SK-N-SH (cell line): ENCODE measurements at regions not wholly inside any gene's neighbourhood (a gene's known extent, or its start where the extent isn't known, plus 50 kb on each side); places are given as distances from the start of the nearest gene placed in this dataset.

ENCODE experiments used
- EP300 ChIP-seq, 2 experiments: IDR thresholded peaks; 2 replicates each; pipeline versions ENCODE4 v1.4.0 to v1.6.1; 2012; ENCODE audit warnings: borderline replicate concordance in 1 of 2, low read depth in 1 of 2, low read length in 1 of 2
- EZH2phosphoT487 ChIP-seq: fragments of 200-600 bp; sonication (generic); IDR thresholded peaks from 2 replicates; pipeline ENCODE4 v1.6.1; 2017; ENCODE audit warnings: low read depth, mixed run types, mild to moderate bottlenecking, antibody characterized with exemption, moderate library complexity, borderline replicate concordance
- FOXM1 ChIP-seq: IDR thresholded peaks from 2 replicates; pipeline ENCODE4 v1.4.0; 2012; ENCODE audit warnings: low read depth, mild to moderate bottlenecking
- MXI1 ChIP-seq: IDR thresholded peaks from 2 replicates; pipeline ENCODE4 v1.6.1; 2012; ENCODE audit warnings: mild to moderate bottlenecking, low read depth, low read length, improper control_type of control experiment
- POLR2AphosphoS5 ChIP-seq: IDR thresholded peaks from 2 replicates; pipeline ENCODE4 v1.6.1; 2012; ENCODE audit warnings: low read depth, low read length
- RAD21 ChIP-seq: IDR thresholded peaks from 2 replicates; pipeline ENCODE4 v1.6.1; 2012; ENCODE audit warnings: mild to moderate bottlenecking, low read length
- RCOR1 ChIP-seq: fragments of 150-350 bp; IDR thresholded peaks from 2 replicates; pipeline ENCODE4 v1.6.1; 2017; ENCODE audit warnings: antibody characterized with exemption, low read length
- SMC3 ChIP-seq: IDR thresholded peaks from 2 replicates; pipeline ENCODE4 v1.6.1; 2012; ENCODE audit warnings: low read depth, low read length, improper control_type of control experiment
- TAF1 ChIP-seq: IDR thresholded peaks from 2 replicates; pipeline ENCODE4 v1.6.1; 2012; ENCODE audit warnings: low read depth, mild to moderate bottlenecking, low read length, moderate library complexity, borderline replicate concordance
- TF ChIP-seq, protein P1 (sequence below): fragments of 200-600 bp; sonication (generic); IDR thresholded peaks from 2 replicates; pipeline ENCODE4 v1.6.1; 2017; ENCODE audit warnings: antibody characterized with exemption, mild to moderate bottlenecking, moderate library complexity
- TF ChIP-seq, protein P2 (sequence below): fragments of 150-350 bp; IDR thresholded peaks from 2 replicates; pipeline ENCODE4 v1.6.1; 2017; ENCODE audit warnings: antibody characterized with exemption, low read length, low read depth, borderline replicate concordance

DNA sequence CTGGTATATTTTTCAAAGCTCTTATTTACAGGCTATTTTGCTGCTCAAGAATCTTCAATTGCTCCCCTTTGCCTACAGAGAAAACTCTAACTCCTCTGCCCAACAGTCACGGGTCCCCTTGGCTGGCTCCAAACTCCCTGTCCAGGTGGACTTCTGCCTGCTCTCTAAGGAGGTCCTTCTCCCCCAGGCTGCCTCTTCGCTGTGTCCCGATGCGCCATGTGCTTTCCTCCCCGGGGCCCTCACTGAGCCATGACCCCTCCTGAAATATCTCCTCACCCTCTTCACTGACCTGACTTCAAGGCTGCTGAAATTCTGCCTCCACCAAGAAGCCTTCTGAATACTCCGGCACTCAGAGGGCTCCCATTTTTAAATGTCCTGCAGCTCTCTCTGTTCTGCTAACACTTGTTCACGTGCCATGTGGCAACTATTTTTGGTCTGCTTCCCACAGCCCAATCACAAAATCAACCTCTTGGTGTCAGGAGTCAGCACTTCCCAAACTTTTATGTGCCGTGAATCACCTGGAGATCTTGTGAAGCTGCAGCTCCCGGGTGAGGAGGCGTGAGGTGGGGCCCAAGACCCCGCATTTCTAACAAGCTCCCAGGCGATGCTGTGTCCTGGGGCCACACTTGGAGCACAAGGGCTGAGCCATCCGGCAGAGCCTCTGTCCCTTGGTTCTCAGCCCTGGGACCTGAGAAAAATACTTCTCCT is 85.7 kb upstream of the COL13A1 start:
- TF ChIP-seq, protein P1, sequence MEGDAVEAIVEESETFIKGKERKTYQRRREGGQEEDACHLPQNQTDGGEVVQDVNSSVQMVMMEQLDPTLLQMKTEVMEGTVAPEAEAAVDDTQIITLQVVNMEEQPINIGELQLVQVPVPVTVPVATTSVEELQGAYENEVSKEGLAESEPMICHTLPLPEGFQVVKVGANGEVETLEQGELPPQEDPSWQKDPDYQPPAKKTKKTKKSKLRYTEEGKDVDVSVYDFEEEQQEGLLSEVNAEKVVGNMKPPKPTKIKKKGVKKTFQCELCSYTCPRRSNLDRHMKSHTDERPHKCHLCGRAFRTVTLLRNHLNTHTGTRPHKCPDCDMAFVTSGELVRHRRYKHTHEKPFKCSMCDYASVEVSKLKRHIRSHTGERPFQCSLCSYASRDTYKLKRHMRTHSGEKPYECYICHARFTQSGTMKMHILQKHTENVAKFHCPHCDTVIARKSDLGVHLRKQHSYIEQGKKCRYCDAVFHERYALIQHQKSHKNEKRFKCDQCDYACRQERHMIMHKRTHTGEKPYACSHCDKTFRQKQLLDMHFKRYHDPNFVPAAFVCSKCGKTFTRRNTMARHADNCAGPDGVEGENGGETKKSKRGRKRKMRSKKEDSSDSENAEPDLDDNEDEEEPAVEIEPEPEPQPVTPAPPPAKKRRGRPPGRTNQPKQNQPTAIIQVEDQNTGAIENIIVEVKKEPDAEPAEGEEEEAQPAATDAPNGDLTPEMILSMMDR = no peak
- no peak for TF ChIP-seq TAF1
- TF ChIP-seq EZH2phosphoT487 = no peak
- TF ChIP-seq RCOR1 = no peak
- TF ChIP-seq EP300 (IDR thresholded peaks at IDR 0.05; ENCODE audit: borderline replicate concordance in 1 of 2, low read depth in 1 of 2, low read length in 1 of 2) = no peak
- no peak for TF ChIP-seq SMC3
- no peak for TF ChIP-seq RAD21
- TF ChIP-seq, protein P2, sequence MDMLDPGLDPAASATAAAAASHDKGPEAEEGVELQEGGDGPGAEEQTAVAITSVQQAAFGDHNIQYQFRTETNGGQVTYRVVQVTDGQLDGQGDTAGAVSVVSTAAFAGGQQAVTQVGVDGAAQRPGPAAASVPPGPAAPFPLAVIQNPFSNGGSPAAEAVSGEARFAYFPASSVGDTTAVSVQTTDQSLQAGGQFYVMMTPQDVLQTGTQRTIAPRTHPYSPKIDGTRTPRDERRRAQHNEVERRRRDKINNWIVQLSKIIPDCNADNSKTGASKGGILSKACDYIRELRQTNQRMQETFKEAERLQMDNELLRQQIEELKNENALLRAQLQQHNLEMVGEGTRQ = no peak
- no peak for TF ChIP-seq MXI1
- no peak for TF ChIP-seq FOXM1
- TF ChIP-seq POLR2AphosphoS5 = no peak
